Skeletal muscle satellite cell (primary cell): ENCODE measurements at regions not wholly inside any gene's neighbourhood (a gene's known extent, or its start where the extent isn't known, plus 50 kb on each side); places are given as distances from the start of the nearest gene placed in this dataset. TPM values are rescaled to one million over a fixed set of nuclear protein-coding genes. Genes with fewer than 3 reads are reported as not detected.

Source experiments
- small RNA-seq: library from RNA; depleted of rRNA; stranded (forward); fragments of <200 nt; gene quantifications from one replicate; pipeline ENCODE3, GENCODE V24; 2012

Small RNAs in the stretch of these regions (small RNA-seq; reads per million reads assigned to genes)
- gene MIR4447 (not detected), gene RF01884 (not detected), gene RNU5E-8P (not detected), gene RNU6-1200P (not detected)
